ENCODE measurements at regions not wholly inside any gene's neighbourhood (a gene's known extent, or its start where the extent isn't known, plus 50 kb on each side); places are given as distances from the start of the nearest gene placed in this dataset.

DNA sequence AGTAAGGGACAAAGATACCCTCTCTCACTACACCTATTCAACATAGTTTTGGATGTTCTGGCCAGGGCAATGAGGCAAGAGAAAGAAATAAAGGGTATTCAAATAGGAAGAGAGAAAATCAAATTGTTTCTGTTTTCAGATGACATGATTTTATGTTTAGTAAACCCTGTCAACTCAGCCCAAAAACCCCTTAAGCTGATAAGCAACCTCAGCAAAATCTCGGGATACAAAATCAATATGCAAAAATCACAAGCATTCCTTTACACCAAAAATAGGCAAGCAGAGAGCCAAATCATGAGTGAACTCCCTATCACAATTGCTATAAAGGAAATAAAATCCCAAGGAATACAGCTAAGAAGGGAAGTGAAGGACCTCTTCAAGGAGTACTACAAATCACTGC, 1130.7 kb upstream of the PIK3C3 start:
- WGBS, 2 donors: 89 to 91% methylated on average over 1 of the region's 1 CpG
- H3K4me1 ChIP-seq: no peaks in the 10 kb centered on the region
- TF ChIP-seq, protein P1, sequence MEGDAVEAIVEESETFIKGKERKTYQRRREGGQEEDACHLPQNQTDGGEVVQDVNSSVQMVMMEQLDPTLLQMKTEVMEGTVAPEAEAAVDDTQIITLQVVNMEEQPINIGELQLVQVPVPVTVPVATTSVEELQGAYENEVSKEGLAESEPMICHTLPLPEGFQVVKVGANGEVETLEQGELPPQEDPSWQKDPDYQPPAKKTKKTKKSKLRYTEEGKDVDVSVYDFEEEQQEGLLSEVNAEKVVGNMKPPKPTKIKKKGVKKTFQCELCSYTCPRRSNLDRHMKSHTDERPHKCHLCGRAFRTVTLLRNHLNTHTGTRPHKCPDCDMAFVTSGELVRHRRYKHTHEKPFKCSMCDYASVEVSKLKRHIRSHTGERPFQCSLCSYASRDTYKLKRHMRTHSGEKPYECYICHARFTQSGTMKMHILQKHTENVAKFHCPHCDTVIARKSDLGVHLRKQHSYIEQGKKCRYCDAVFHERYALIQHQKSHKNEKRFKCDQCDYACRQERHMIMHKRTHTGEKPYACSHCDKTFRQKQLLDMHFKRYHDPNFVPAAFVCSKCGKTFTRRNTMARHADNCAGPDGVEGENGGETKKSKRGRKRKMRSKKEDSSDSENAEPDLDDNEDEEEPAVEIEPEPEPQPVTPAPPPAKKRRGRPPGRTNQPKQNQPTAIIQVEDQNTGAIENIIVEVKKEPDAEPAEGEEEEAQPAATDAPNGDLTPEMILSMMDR (IDR thresholded peaks at IDR 0.05): no peak
- TF ChIP-seq EP300 (IDR thresholded peaks at IDR 0.05) (no peak), POLR2A (IDR thresholded peaks at IDR 0.05) (no peak)

DNA sequence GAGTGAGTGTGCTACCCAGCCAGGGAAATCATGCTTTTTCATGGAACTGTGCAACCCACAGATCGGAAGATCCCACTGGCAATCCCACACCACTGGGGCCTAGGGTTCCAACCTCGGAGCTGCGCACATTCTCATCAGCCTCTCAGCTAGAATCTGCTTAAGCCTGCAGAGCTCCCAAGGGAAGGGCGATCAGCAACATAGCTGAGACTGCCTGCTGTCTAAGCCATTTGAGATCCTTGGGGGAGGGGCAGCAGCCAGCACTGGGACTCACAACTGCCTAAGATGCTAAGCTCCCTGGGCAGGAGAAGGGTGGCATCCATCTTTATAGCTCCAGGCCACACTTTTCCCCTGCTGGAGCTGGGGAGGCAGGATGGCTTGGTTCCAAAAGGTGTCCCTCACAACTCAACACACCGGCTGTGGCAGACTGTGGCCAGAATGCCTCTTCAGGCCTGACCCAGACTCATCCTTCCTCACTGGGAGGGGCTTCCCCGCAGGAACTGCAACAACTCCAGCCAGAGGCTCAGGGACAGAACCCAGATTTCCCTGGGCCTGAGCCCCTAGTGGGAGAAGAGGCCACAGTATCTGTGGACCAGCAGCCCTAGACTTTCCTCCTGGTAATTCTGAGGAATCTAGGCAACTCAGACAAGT, 1133.3 kb upstream of the PIK3C3 start:
- Histone ChIP-seq H3K9me3 (peaks cover 0 to 3% (median 0%) of the 10 kb centered on the region in 4 donors), H3K4me1 (no peaks in the 10 kb centered on the region), H3K27me3 (no peaks in the 10 kb centered on the region), H3K4me3 (no peak overlapping the region), H3K36me3 (no peaks in the 10 kb centered on the region), H3K27ac (no peak overlapping the region)
- WGBS, 2 donors: 64 to 68% methylated on average over 6 of the region's 6 CpGs
- no peak for DNase-seq (ENCODE audit: low spot score in 2 of 2)
- TF ChIP-seq EP300 (IDR thresholded peaks at IDR 0.05) (no peak), POLR2A (IDR thresholded peaks at IDR 0.05) (no peak)
- TF ChIP-seq, protein P1 (IDR thresholded peaks at IDR 0.05): no peak

More for the DNA sequence above, 1130.7 kb upstream of the PIK3C3 start:
- no peaks in the 10 kb centered on the region for H3K27me3 ChIP-seq
- H3K36me3 ChIP-seq: no peaks in the 10 kb centered on the region
- peaks cover 0 to 3% (median 0%) of the 10 kb centered on the region in 4 donors for H3K9me3 ChIP-seq
- DNase-seq (ENCODE audit: low spot score in 2 of 2): no peak
- H3K4me3 ChIP-seq: no peak overlapping the region
- no peak overlapping the region for H3K27ac ChIP-seq

DNA sequence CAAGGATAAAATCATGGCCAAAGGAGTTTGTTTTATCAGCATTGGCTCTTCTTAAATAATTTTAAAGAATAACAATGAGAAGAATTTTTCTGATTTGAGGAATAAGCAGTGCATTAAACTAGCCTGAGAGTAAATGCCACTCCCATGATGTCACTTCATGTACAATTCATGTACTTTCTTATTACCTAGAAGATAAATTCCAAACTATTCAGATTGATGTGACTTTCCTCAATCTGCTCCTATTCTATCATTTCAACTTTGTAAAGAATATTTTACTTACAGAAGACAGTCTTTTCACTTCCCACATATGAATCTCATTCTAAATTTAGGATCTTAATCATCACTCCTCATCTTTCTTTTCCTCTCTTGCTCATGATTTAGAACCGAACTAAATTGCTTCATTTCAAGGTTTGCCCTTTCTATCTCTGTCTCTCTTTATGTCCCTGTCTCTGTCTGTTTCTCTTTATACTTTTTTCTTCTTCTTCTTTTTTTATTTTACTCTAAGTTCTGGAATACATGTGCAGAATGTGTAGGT, 1142.0 kb upstream of the PIK3C3 start:
- TF ChIP-seq, protein P1 (IDR thresholded peaks at IDR 0.05): no peak
- TF ChIP-seq POLR2A (IDR thresholded peaks at IDR 0.05): no peak
- TF ChIP-seq EP300 (IDR thresholded peaks at IDR 0.05): no peak
- H3K27ac ChIP-seq: no peak overlapping the region
- no peaks in the 10 kb centered on the region for H3K4me1 ChIP-seq
- no peaks in the 10 kb centered on the region for H3K36me3 ChIP-seq
- no peaks in the 10 kb centered on the region for H3K9me3 ChIP-seq
- no peak overlapping the region for H3K4me3 ChIP-seq
- no peak for DNase-seq (ENCODE audit: low spot score in 2 of 2)
- WGBS, 2 donors: 77 to 79% methylated on average over 1 of the region's 1 CpG
- H3K27me3 ChIP-seq: no peaks in the 10 kb centered on the region

DNA sequence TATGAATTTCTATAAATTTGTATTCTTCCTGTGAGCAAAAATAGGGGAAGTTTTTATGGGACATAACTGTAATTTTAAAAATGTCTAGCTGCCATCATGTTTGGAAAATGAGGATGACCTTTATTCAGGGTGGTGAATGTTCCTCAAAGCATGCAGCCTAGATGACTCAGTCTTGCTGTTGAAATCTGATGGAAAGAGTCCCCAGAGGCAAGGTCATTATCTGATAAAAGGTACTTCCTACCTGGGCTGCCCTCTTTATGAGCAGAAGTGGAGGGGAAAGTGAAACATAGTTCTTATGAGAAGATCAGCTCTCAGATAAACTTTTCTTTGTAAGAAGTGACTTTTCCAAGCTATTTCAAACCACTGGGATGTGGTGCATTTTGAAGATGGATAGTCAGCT, 1144.7 kb upstream of the PIK3C3 start:
- TF ChIP-seq POLR2A (IDR thresholded peaks at IDR 0.05): no peak
- TF ChIP-seq EP300 (IDR thresholded peaks at IDR 0.05): no peak
- TF ChIP-seq, protein P1 (IDR thresholded peaks at IDR 0.05): no peak
- Histone ChIP-seq H3K27ac (no peak overlapping the region), H3K4me3 (no peak overlapping the region), H3K4me1 (no peaks in the 10 kb centered on the region), H3K36me3 (no peaks in the 10 kb centered on the region), H3K9me3 (no peaks in the 10 kb centered on the region), H3K27me3 (no peaks in the 10 kb centered on the region)
- DNase-seq (ENCODE audit: low spot score in 2 of 2): no peak

DNA sequence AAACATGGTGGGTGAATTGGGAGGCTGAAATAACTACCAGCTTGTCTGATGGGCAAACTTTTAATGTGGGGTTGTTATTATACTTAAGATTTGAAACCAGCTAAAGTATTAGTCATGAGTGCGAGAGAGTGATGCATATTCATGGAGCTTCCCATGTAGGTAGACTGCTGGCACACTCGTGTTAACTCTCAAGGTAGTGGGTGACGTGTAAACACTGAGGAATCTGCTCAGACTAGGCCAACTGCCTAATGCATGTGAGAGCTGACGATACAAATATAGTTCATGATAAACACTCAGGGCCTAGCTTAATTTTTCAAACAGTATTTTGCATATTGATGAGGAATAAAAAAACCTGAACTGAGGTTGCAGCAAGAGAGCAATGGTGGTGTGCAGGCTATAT, 1165.7 kb upstream of the PIK3C3 start:
- Histone ChIP-seq H3K9me3 (peaks cover 0 to 9% (median 0%) of the 10 kb centered on the region in 4 donors), H3K4me3 (no peak overlapping the region), H3K36me3 (no peaks in the 10 kb centered on the region), H3K27me3 (no peaks in the 10 kb centered on the region), H3K4me1 (no peaks in the 10 kb centered on the region), H3K27ac (no peak overlapping the region)
- DNase-seq (ENCODE audit: low spot score in 2 of 2): no peak
- WGBS, 2 donors: 80 to 83% methylated on average over 4 of the region's 4 CpGs
- TF ChIP-seq, protein P1 (IDR thresholded peaks at IDR 0.05): no peak
- TF ChIP-seq POLR2A (IDR thresholded peaks at IDR 0.05) (no peak), EP300 (IDR thresholded peaks at IDR 0.05) (no peak)
